ENCODE measurements at regions not wholly inside any gene's neighbourhood (a gene's known extent, or its start where the extent isn't known, plus 50 kb on each side); places are given as distances from the start of the nearest gene placed in this dataset.

DNA sequence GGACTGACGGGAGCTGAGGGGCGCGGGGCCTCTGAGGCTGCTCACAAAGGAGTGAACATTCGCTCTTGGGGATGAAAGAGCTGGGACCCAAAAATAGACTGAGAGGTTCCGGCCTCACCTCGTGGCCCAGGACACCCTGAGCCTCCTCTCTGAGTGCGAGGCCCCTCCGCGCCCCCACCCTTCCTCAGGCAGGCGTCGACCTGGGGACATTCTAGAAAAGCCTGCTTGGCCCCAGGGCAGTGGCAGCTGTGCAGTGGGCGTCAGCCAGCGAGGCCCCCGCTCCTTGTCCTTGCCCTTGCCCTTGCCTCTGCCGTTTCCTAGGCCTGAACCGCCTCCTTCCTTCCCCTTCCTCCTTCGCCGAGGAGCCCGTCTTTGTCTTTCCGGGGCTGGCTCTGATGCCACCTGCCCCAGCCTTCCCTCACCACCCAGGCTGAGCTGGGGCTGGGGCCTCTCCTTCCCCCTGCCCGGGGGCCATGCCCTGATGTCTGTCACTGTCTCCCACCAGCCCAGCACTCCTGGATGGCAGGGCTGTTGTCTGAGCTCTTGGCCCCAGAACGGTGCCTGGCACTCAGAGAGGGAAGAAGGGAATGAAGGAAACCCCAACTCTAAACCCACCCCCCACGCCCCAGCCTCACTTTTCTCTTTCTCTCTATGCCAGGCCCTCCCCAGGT is 208.2 kb upstream of the RTL1 start:
- TF ChIP-seq, protein P1, sequence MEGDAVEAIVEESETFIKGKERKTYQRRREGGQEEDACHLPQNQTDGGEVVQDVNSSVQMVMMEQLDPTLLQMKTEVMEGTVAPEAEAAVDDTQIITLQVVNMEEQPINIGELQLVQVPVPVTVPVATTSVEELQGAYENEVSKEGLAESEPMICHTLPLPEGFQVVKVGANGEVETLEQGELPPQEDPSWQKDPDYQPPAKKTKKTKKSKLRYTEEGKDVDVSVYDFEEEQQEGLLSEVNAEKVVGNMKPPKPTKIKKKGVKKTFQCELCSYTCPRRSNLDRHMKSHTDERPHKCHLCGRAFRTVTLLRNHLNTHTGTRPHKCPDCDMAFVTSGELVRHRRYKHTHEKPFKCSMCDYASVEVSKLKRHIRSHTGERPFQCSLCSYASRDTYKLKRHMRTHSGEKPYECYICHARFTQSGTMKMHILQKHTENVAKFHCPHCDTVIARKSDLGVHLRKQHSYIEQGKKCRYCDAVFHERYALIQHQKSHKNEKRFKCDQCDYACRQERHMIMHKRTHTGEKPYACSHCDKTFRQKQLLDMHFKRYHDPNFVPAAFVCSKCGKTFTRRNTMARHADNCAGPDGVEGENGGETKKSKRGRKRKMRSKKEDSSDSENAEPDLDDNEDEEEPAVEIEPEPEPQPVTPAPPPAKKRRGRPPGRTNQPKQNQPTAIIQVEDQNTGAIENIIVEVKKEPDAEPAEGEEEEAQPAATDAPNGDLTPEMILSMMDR (IDR thresholded peaks at IDR 0.05; ENCODE audit: poor library complexity, severe bottlenecking), result no peak
- TF ChIP-seq MXI1 (conservative IDR thresholded peaks at IDR 0.05; ENCODE audit: poor library complexity, severe bottlenecking), result no peak
- TF ChIP-seq TAF1 (IDR thresholded peaks at IDR 0.05; ENCODE audit: low read depth), result no peak

Measured in neural cell (in vitro differentiated cells).